ENCODE measurements at regions not wholly inside any gene's neighbourhood (a gene's known extent, or its start where the extent isn't known, plus 50 kb on each side); places are given as distances from the start of the nearest gene placed in this dataset.

GRCh38 chr17:6233856-6234255 lies 163.7 kb downstream of the WSCD1 start:
- Mint-ChIP-seq H3K9me3 (no peaks in the 10 kb centered on the region), H3K36me3 (ENCODE audit: low read depth) (no peaks in the 10 kb centered on the region), H3K4me3 (no peak overlapping the region), H3K27me3 (peaks cover 22% of the 10 kb centered on the region), H3K4me1 (ENCODE audit: low read depth) (no peaks in the 10 kb centered on the region), H3K27ac (no peak overlapping the region)
- DNase-seq, result no peak

- Mint-ChIP-seq H3K4me3 (no peak overlapping the region), H3K27me3 (peaks cover 21% of the 10 kb centered on the region), H3K36me3 (ENCODE audit: low read depth) (no peaks in the 10 kb centered on the region), H3K4me1 (ENCODE audit: low read depth) (no peaks in the 10 kb centered on the region), H3K27ac (no peak overlapping the region), H3K9me3 (no peaks in the 10 kb centered on the region)
- no peak for DNase-seq
Observed at GRCh38 chr17:6233339-6233738, 163.2 kb downstream of the WSCD1 start.

GRCh38 chr17:6232732-6233101 lies 162.5 kb downstream of the WSCD1 start:
- DNase-seq, result no peak
- H3K4me3 Mint-ChIP-seq, result no peak overlapping the region
- H3K27ac Mint-ChIP-seq, result no peak overlapping the region
- no peaks in the 10 kb centered on the region for H3K36me3 Mint-ChIP-seq (ENCODE audit: low read depth)
- H3K9me3 Mint-ChIP-seq, result no peaks in the 10 kb centered on the region
- H3K27me3 Mint-ChIP-seq, result peaks cover 24% of the 10 kb centered on the region
- H3K4me1 Mint-ChIP-seq (ENCODE audit: low read depth), result no peaks in the 10 kb centered on the region

- no peak for DNase-seq
- H3K4me1 Mint-ChIP-seq (ENCODE audit: low read depth), result no peaks in the 10 kb centered on the region
- H3K27me3 Mint-ChIP-seq, result peaks cover 22% of the 10 kb centered on the region
- H3K36me3 Mint-ChIP-seq (ENCODE audit: low read depth), result no peaks in the 10 kb centered on the region
- H3K27ac Mint-ChIP-seq, result no peak overlapping the region
- no peaks in the 10 kb centered on the region for H3K9me3 Mint-ChIP-seq
- no peak overlapping the region for H3K4me3 Mint-ChIP-seq
Observed at GRCh38 chr17:6231886-6232731, 161.9 kb downstream of the WSCD1 start.

GRCh38 chr17:6231465-6231864 lies 161.3 kb downstream of the WSCD1 start:
- H3K4me1 Mint-ChIP-seq (ENCODE audit: low read depth), result no peaks in the 10 kb centered on the region
- DNase-seq, result no peak
- no peak overlapping the region for H3K4me3 Mint-ChIP-seq
- peaks cover 18% of the 10 kb centered on the region for H3K27me3 Mint-ChIP-seq
- H3K27ac Mint-ChIP-seq, result no peak overlapping the region
- no peaks in the 10 kb centered on the region for H3K9me3 Mint-ChIP-seq
- H3K36me3 Mint-ChIP-seq (ENCODE audit: low read depth), result no peaks in the 10 kb centered on the region

GRCh38 chr17:6218333-6218732 lies 148.2 kb downstream of the WSCD1 start:
- no peak overlapping the region for H3K4me3 Mint-ChIP-seq
- peaks cover 10% of the 10 kb centered on the region for H3K9me3 Mint-ChIP-seq
- peaks cover 68% of the 10 kb centered on the region for H3K27me3 Mint-ChIP-seq
- no peaks in the 10 kb centered on the region for H3K36me3 Mint-ChIP-seq (ENCODE audit: low read depth)
- peaks cover 2% of the 10 kb centered on the region for H3K4me1 Mint-ChIP-seq (ENCODE audit: low read depth)
- no peak overlapping the region for H3K27ac Mint-ChIP-seq
- DNase-seq, result no peak

- DNase-seq, result no peak
- Mint-ChIP-seq H3K4me3 (no peak overlapping the region), H3K36me3 (ENCODE audit: low read depth) (no peaks in the 10 kb centered on the region), H3K27ac (no peak overlapping the region), H3K27me3 (peaks cover 49% of the 10 kb centered on the region), H3K4me1 (ENCODE audit: low read depth) (no peaks in the 10 kb centered on the region), H3K9me3 (no peaks in the 10 kb centered on the region)
Observed at GRCh38 chr17:6215071-6216035, 145.2 kb downstream of the WSCD1 start.

- no peak overlapping the region for H3K4me3 Mint-ChIP-seq
- no peak for DNase-seq
- no peaks in the 10 kb centered on the region for H3K4me1 Mint-ChIP-seq (ENCODE audit: low read depth)
- H3K9me3 Mint-ChIP-seq, result no peaks in the 10 kb centered on the region
- no peak overlapping the region for H3K27ac Mint-ChIP-seq
- peaks cover 46% of the 10 kb centered on the region for H3K27me3 Mint-ChIP-seq
- no peaks in the 10 kb centered on the region for H3K36me3 Mint-ChIP-seq (ENCODE audit: low read depth)
Observed at GRCh38 chr17:6213859-6214258, 143.7 kb downstream of the WSCD1 start.

- Mint-ChIP-seq H3K27ac (no peak overlapping the region), H3K9me3 (no peaks in the 10 kb centered on the region), H3K27me3 (peaks cover 39% of the 10 kb centered on the region), H3K4me3 (no peak overlapping the region), H3K36me3 (ENCODE audit: low read depth) (no peaks in the 10 kb centered on the region), H3K4me1 (ENCODE audit: low read depth) (no peaks in the 10 kb centered on the region)
- no peak for DNase-seq
Observed at GRCh38 chr17:6212766-6213165, 142.6 kb downstream of the WSCD1 start.

- peaks cover 33% of the 10 kb centered on the region for H3K27me3 Mint-ChIP-seq
- H3K27ac Mint-ChIP-seq, result no peak overlapping the region
- no peak for DNase-seq
- no peak overlapping the region for H3K4me3 Mint-ChIP-seq
- no peaks in the 10 kb centered on the region for H3K9me3 Mint-ChIP-seq
- no peaks in the 10 kb centered on the region for H3K4me1 Mint-ChIP-seq (ENCODE audit: low read depth)
- H3K36me3 Mint-ChIP-seq (ENCODE audit: low read depth), result no peaks in the 10 kb centered on the region
Observed at GRCh38 chr17:6209829-6210228, 139.7 kb downstream of the WSCD1 start.

- no peak overlapping the region for H3K4me3 Mint-ChIP-seq
- peaks cover 33% of the 10 kb centered on the region for H3K27me3 Mint-ChIP-seq
- no peaks in the 10 kb centered on the region for H3K36me3 Mint-ChIP-seq (ENCODE audit: low read depth)
Observed at GRCh38 chr17:6208608-6209180, 138.5 kb downstream of the WSCD1 start.

GRCh38 chr17:6205525-6205924 lies 135.3 kb downstream of the WSCD1 start:
- H3K4me1 Mint-ChIP-seq (ENCODE audit: low read depth), result no peaks in the 10 kb centered on the region
- H3K9me3 Mint-ChIP-seq, result no peaks in the 10 kb centered on the region
- no peak for DNase-seq
- no peak overlapping the region for H3K4me3 Mint-ChIP-seq
- no peak overlapping the region for H3K27ac Mint-ChIP-seq
- H3K27me3 Mint-ChIP-seq, result peaks cover 52% of the 10 kb centered on the region
- no peaks in the 10 kb centered on the region for H3K36me3 Mint-ChIP-seq (ENCODE audit: low read depth)

More at GRCh38 chr17:6208608-6209180, 138.5 kb downstream of the WSCD1 start:
- Mint-ChIP-seq H3K27ac (no peak overlapping the region), H3K9me3 (no peaks in the 10 kb centered on the region), H3K4me1 (ENCODE audit: low read depth) (no peaks in the 10 kb centered on the region)
- no peak for DNase-seq

GRCh38 chr17:6205033-6205432 lies 134.9 kb downstream of the WSCD1 start:
- no peak for DNase-seq
- Mint-ChIP-seq H3K4me1 (ENCODE audit: low read depth) (no peaks in the 10 kb centered on the region), H3K27ac (no peak overlapping the region), H3K27me3 (peaks cover 52% of the 10 kb centered on the region), H3K36me3 (ENCODE audit: low read depth) (no peaks in the 10 kb centered on the region), H3K4me3 (no peak overlapping the region), H3K9me3 (no peaks in the 10 kb centered on the region)

- H3K4me3 Mint-ChIP-seq, result no peak overlapping the region
- H3K36me3 Mint-ChIP-seq (ENCODE audit: low read depth), result no peaks in the 10 kb centered on the region
- no peaks in the 10 kb centered on the region for H3K4me1 Mint-ChIP-seq (ENCODE audit: low read depth)
- no peaks in the 10 kb centered on the region for H3K9me3 Mint-ChIP-seq
- peaks cover 52% of the 10 kb centered on the region for H3K27me3 Mint-ChIP-seq
- H3K27ac Mint-ChIP-seq, result no peak overlapping the region
- no peak for DNase-seq
Observed at GRCh38 chr17:6204203-6204722, 134.1 kb downstream of the WSCD1 start.
